COLO829 (cell line): ENCODE measurements at regions not wholly inside any gene's neighbourhood (a gene's known extent, or its start where the extent isn't known, plus 50 kb on each side); places are given as distances from the start of the nearest gene placed in this dataset.

Experiments
- DNase-seq: peaks from one replicate; pipeline ENCODE4 v3.0.0; 2012; ENCODE audit warnings: low spot score

- no peak for DNase-seq
Observed at GRCh38 chr14:104440297-104440956, 139.1 kb upstream of the C14orf180 start.

GRCh38 chr14:104441275-104442106 is 138.1 kb upstream of the C14orf180 start:
- no peak for DNase-seq

- DNase-seq, result no peak
Observed at GRCh38 chr14:104442107-104442551, 137.4 kb upstream of the C14orf180 start.

GRCh38 chr14:104442631-104443390 is 136.8 kb upstream of the C14orf180 start:
- no peak for DNase-seq

GRCh38 chr14:104443391-104444158 is 136.0 kb upstream of the C14orf180 start:
- no peak for DNase-seq

- no peak for DNase-seq
Observed at GRCh38 chr14:104444159-104445030, 135.2 kb upstream of the C14orf180 start.

GRCh38 chr14:104445086-104445485 is 134.5 kb upstream of the C14orf180 start:
- no peak for DNase-seq

GRCh38 chr14:104445832-104446381 is 133.7 kb upstream of the C14orf180 start:
- no peak for DNase-seq

- DNase-seq, result no peak
Observed at GRCh38 chr14:104446611-104447010, 133.0 kb upstream of the C14orf180 start.

GRCh38 chr14:104447750-104448149 is 131.8 kb upstream of the C14orf180 start:
- DNase-seq, result no peak

GRCh38 chr14:104448321-104448720 is 131.2 kb upstream of the C14orf180 start:
- DNase-seq, result no peak

- DNase-seq, result no peak
Observed at GRCh38 chr14:104448721-104449120, 130.8 kb upstream of the C14orf180 start.

GRCh38 chr14:104450811-104451401 is 128.7 kb upstream of the C14orf180 start:
- no peak for DNase-seq

GRCh38 chr14:104451474-104451873 is 128.1 kb upstream of the C14orf180 start:
- no peak for DNase-seq

- DNase-seq, result no peak
Observed at GRCh38 chr14:104458845-104459244, 120.7 kb upstream of the C14orf180 start.

- no peak for DNase-seq
Observed at GRCh38 chr14:104460791-104461651, 118.5 kb upstream of the C14orf180 start.

GRCh38 chr14:104461676-104462449 is 117.7 kb upstream of the C14orf180 start:
- DNase-seq, result no peak
